CD4-positive, alpha-beta T cell (primary cell): ENCODE measurements at regions not wholly inside any gene's neighbourhood (a gene's known extent, or its start where the extent isn't known, plus 50 kb on each side); places are given as distances from the start of the nearest gene placed in this dataset.

ENCODE experiments used
- ATAC-seq: fragments of 200-7000 bp; cut with Tn5 transposase; one replicate; pipeline ENCODE4 v1.10.0; 2022; ENCODE audit warnings: mild to moderate bottlenecking; ENCODE audit not compliant: poor library complexity
- CTCF ChIA-PET: fragments of 350-600 bp; sonication (Branson Sonifier 250); formaldehyde crosslinking; loops from one replicate; lab custom pipeline; 2021; ENCODE audit warnings: antibody characterized with exemption, inconsistent platforms; lab: Charles Lee
- POLR2A ChIA-PET: fragments of 350-600 bp; sonication (Branson Sonifier 250); formaldehyde crosslinking; loops from one replicate; lab custom pipeline; 2021; ENCODE audit warnings: antibody characterized with exemption, inconsistent platforms; lab: Charles Lee
- DNase-seq, 14 experiments: peaks; one replicate each; pipeline ENCODE4 v3.0.0-alpha.2; 2013 to 2020; ENCODE audit warnings: mixed read lengths in 2 of 14
- H3K27ac ChIP-seq, 2 donors: one replicate each; pipeline versions ENCODE4 v1.5.1 to v1.7.0; 2013; ENCODE audit warnings: low read length in 2 of 2, low read depth in 1 of 2, mild to moderate bottlenecking in 1 of 2
- H3K27me3 ChIP-seq, 2 experiments: 1 replicate in 1 of 2; 2 replicates in 1 of 2; pipeline versions ENCODE4 v1.6.1 to v1.7.0; 2013; ENCODE audit warnings: low read length in 2 of 2, control low read depth in 1 of 2, mild to moderate bottlenecking in 1 of 2, moderate library complexity in 1 of 2; ENCODE audit not compliant: insufficient read depth in 2 of 2, control insufficient read depth in 1 of 2
- H3K36me3 ChIP-seq: one replicate; pipeline ENCODE4 v1.6.1; 2013; ENCODE audit warnings: low read length, control low read depth; ENCODE audit not compliant: insufficient read depth
- H3K4me1 ChIP-seq: one replicate; pipeline ENCODE4 v1.6.1; 2013; ENCODE audit warnings: low read length, control low read depth; ENCODE audit not compliant: insufficient read depth
- H3K4me3 ChIP-seq: one replicate; pipeline ENCODE4 v1.5.1; 2013; ENCODE audit warnings: mild to moderate bottlenecking, low read length, moderate library complexity
- H3K9me3 ChIP-seq, 2 experiments: 1 replicate in 1 of 2; 2 replicates in 1 of 2; pipeline versions ENCODE4 v1.6.1 to v1.7.0; 2013; ENCODE audit warnings: low read length in 2 of 2, mild to moderate bottlenecking in 2 of 2, control low read depth in 1 of 2, moderate library complexity in 1 of 2; ENCODE audit not compliant: control insufficient read depth in 1 of 2, insufficient read depth in 1 of 2
- H3K27ac Mint-ChIP-seq: one replicate; pipeline ENCODE4 v1.8.0; 2020; ENCODE audit warnings: mixed read lengths
- H3K27me3 Mint-ChIP-seq: one replicate; pipeline ENCODE4 v1.8.0; 2021; ENCODE audit warnings: mixed read lengths
- H3K36me3 Mint-ChIP-seq: one replicate; pipeline ENCODE4 v1.8.0; 2021; ENCODE audit warnings: low read depth, mixed read lengths
- H3K4me1 Mint-ChIP-seq: one replicate; pipeline ENCODE4 v1.8.0; 2021; ENCODE audit warnings: low read depth, mixed read lengths
- H3K4me3 Mint-ChIP-seq: one replicate; pipeline ENCODE4 v1.8.0; 2020; ENCODE audit warnings: mild to moderate bottlenecking, mixed read lengths
- H3K9me3 Mint-ChIP-seq: one replicate; pipeline ENCODE4 v1.8.0; 2020; ENCODE audit warnings: mixed read lengths
- CTCF ChIP-seq: fragments of 200-600 bp; IDR thresholded peaks from one replicate; pipeline ENCODE4 v1.8.0; 2022; ENCODE audit warnings: antibody characterized with exemption, mild to moderate bottlenecking
- intact Hi-C, 2 experiments: fragments of 100-400 bp; cut with DNase I in 1 of 2; cut with micrococcal nuclease in 1 of 2; formaldehyde crosslinking; loops; one replicate each; pipeline versions ENCODE4 v1.15.1 to v1.9.0; 2023 to 2025; cut with DNase I, micrococcal nuclease

GRCh38 chr19:30677702-30678101 is 305.5 kb downstream of the ZNF536 start:
- peaks cover 0 to 8% of the 10 kb centered on the region in 2 experiments for H3K27me3 ChIP-seq
- DNase-seq (no peak), ATAC-seq (no peak)
- TF ChIP-seq CTCF: no peak
- Mint-ChIP-seq H3K27ac (no peak overlapping the region), H3K4me3 (no peak overlapping the region), H3K36me3 (no peaks in the 10 kb centered on the region), H3K9me3 (no peaks in the 10 kb centered on the region), H3K4me1 (no peaks in the 10 kb centered on the region), H3K27me3 (peaks cover 21% of the 10 kb centered on the region)
- POLR2A ChIA-PET: no interaction called here
- no peak overlapping the region for H3K27ac ChIP-seq
- H3K36me3 ChIP-seq: no peaks in the 10 kb centered on the region
- no peaks in the 10 kb centered on the region for H3K4me1 ChIP-seq
- intact Hi-C loops: no loop called here
- H3K4me3 ChIP-seq: no peak overlapping the region
- CTCF ChIA-PET: no interaction called here
- H3K9me3 ChIP-seq: peaks cover 0 to 4% of the 10 kb centered on the region in 2 experiments

GRCh38 chr19:30676990-30677679 is 305.0 kb downstream of the ZNF536 start:
- intact Hi-C loops: no loop called here
- no peak for TF ChIP-seq CTCF
- Histone ChIP-seq H3K9me3 (peaks cover 0 to 4% of the 10 kb centered on the region in 2 experiments), H3K36me3 (no peaks in the 10 kb centered on the region), H3K27me3 (peaks cover 0 to 8% of the 10 kb centered on the region in 2 experiments), H3K4me1 (no peaks in the 10 kb centered on the region), H3K4me3 (no peak overlapping the region), H3K27ac (no peak overlapping the region)
- H3K4me3 Mint-ChIP-seq: no peak overlapping the region
- ChIA-PET POLR2A (no interaction called here), CTCF (no interaction called here)
- H3K36me3 Mint-ChIP-seq: no peaks in the 10 kb centered on the region
- ATAC-seq (no peak), DNase-seq (no peak)
- no peak overlapping the region for H3K27ac Mint-ChIP-seq
- H3K27me3 Mint-ChIP-seq: peaks cover 25% of the 10 kb centered on the region
- no peaks in the 10 kb centered on the region for H3K9me3 Mint-ChIP-seq
- no peaks in the 10 kb centered on the region for H3K4me1 Mint-ChIP-seq

- H3K27ac ChIP-seq: no peak overlapping the region
- H3K4me1 ChIP-seq: no peaks in the 10 kb centered on the region
- H3K4me3 ChIP-seq: no peak overlapping the region
- ChIA-PET POLR2A (no interaction called here), CTCF (no interaction called here)
- Mint-ChIP-seq H3K27ac (no peak overlapping the region), H3K4me3 (no peak overlapping the region), H3K4me1 (no peaks in the 10 kb centered on the region), H3K36me3 (no peaks in the 10 kb centered on the region), H3K27me3 (peaks cover 35% of the 10 kb centered on the region), H3K9me3 (no peaks in the 10 kb centered on the region)
- peaks cover 0 to 4% of the 10 kb centered on the region in 2 experiments for H3K9me3 ChIP-seq
- peaks cover 0 to 8% of the 10 kb centered on the region in 2 experiments for H3K27me3 ChIP-seq
- no peak for ATAC-seq
- no peaks in the 10 kb centered on the region for H3K36me3 ChIP-seq
- TF ChIP-seq CTCF: no peak
- intact Hi-C loops: no loop called here
- no peak for DNase-seq
These were observed 302.9 kb downstream of the ZNF536 start for GRCh38 chr19:30675086-30675485.
